Liver (tissue), 3 donors: ENCODE measurements at regions not wholly inside any gene's neighbourhood (a gene's known extent, or its start where the extent isn't known, plus 50 kb on each side); places are given as distances from the start of the nearest gene placed in this dataset.

Experiments
- CTCF ChIP-seq: fragments of 150-350 bp; IDR thresholded peaks from 2 replicates; pipeline ENCODE4 v1.5.1; 2017; ENCODE audit warnings: improper control_type of control experiment, low read depth, low read length; ENCODE audit not compliant: missing input control
- FOXA1 ChIP-seq: IDR thresholded peaks from 2 replicates; pipeline ENCODE4 v1.6.1; 2016; ENCODE audit warnings: antibody characterized with exemption
- JUND ChIP-seq, 2 donors: IDR thresholded peaks; 2 replicates each; pipeline ENCODE4 v1.6.1; 2016; ENCODE audit warnings: antibody characterized with exemption in 2 of 2
- MAX ChIP-seq: IDR thresholded peaks from 2 replicates; pipeline ENCODE4 v1.6.1; 2016; ENCODE audit warnings: antibody characterized with exemption
- NR2F2 ChIP-seq: IDR thresholded peaks from 2 replicates; pipeline ENCODE4 v1.6.1; 2016; ENCODE audit warnings: antibody characterized with exemption
- RAD21 ChIP-seq, 2 donors: IDR thresholded peaks; 2 replicates each; pipeline ENCODE4 v1.6.1; 2016; ENCODE audit warnings: antibody characterized with exemption in 2 of 2, mild to moderate bottlenecking in 2 of 2
- REST ChIP-seq: IDR thresholded peaks from 2 replicates; pipeline ENCODE4 v1.6.1; 2016; ENCODE audit warnings: antibody characterized with exemption, mild to moderate bottlenecking
- SP1 ChIP-seq: IDR thresholded peaks from 2 replicates; pipeline ENCODE4 v1.6.1; 2018; ENCODE audit warnings: antibody characterized with exemption, mild to moderate bottlenecking
- TAF1 ChIP-seq: conservative IDR thresholded peaks from 2 replicates; pipeline ENCODE4 v1.6.1; 2016; ENCODE audit warnings: antibody characterized with exemption, mild to moderate bottlenecking
- YY1 ChIP-seq: IDR thresholded peaks from 2 replicates; pipeline ENCODE4 v1.6.1; 2016; ENCODE audit warnings: antibody characterized with exemption, mild to moderate bottlenecking
- ZBTB33 ChIP-seq: IDR thresholded peaks from 2 replicates; pipeline ENCODE4 v1.6.1; 2016; ENCODE audit warnings: antibody characterized with exemption
- donor health status: healthy.
- donor health status: healthy.

GRCh38 chr6:44047801-44048200 is 79.5 kb downstream of the MRPL14 start:
- no peak for TF ChIP-seq CTCF
- TF ChIP-seq FOXA1, result no peak
- no peak for TF ChIP-seq MAX
- no peak for TF ChIP-seq NR2F2
- TF ChIP-seq YY1, result no peak
- TF ChIP-seq REST, result no peak
- TF ChIP-seq ZBTB33, result no peak
- TF ChIP-seq SP1, result no peak
- no peak for TF ChIP-seq TAF1
- TF ChIP-seq JUND (IDR thresholded peaks at IDR 0.05), result no peak
- no peak for TF ChIP-seq RAD21 (IDR thresholded peaks at IDR 0.05)
